Activated gamma-delta T cell treated with anti-CD3 and anti-CD28 coated beads, Interleukin-2, amount 50 U/mL, for 16 hours (primary cell): ENCODE measurements at regions not wholly inside any gene's neighbourhood (a gene's known extent, or its start where the extent isn't known, plus 50 kb on each side); places are given as distances from the start of the nearest gene placed in this dataset.
"Not testable (repeated sequence)": the region's sequence is repeated elsewhere in the genome, so short reads cannot be mapped to it uniquely, and the experiment has no call there.

Experiments
- DNase-seq: peaks from one replicate; pipeline ENCODE4 v3.0.0-alpha.2; 2020; ENCODE audit warnings: low read depth

DNA sequence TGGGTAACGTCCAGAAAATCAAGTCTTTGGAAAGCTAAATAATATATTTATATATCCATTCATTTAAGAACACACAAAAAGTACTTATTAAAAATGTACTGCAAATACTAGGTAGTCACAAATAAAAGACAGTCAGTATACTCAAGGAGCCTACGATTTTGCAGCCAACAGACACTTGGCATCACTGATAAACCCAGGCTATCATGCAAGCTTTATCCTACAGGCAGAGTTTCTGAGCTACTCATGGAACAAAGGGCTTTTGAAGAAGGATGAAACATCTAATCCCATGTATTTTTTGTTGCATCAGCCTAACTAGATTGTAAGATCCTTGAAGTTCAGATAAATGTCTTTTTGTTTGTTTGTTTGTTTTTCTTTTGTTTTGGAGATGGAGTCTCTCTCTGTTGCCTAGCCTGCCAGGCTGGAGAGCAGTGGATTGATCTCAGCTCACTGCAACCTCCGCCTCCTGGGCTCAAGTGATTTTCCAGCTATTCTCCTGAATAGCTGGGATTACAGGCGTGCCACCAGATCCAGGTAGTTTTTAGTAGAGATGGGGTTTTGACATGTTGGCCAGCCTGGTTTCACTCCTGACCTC, 319.4 kb upstream of the MDFIC2 start:
- DNase-seq = no peak

DNA sequence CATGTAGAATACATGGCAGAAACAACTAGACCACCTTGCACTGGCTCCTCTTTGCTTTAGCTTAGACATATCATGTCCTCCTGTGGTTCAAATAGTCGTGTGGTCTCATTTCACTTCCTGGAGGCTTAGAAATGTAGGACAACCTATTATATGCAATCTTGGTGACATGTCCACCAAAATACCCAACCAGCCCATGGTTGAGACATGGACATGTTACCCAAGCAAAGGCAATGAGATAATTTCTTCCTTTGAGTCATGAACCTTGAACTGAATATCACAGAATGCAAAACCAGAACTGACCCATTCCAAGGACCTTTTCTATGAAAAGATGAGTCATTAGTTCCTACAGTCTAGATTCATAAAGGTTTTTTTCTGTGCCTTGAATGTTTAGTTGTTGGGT, 309.0 kb upstream of the MDFIC2 start:
- no peak for DNase-seq

DNA sequence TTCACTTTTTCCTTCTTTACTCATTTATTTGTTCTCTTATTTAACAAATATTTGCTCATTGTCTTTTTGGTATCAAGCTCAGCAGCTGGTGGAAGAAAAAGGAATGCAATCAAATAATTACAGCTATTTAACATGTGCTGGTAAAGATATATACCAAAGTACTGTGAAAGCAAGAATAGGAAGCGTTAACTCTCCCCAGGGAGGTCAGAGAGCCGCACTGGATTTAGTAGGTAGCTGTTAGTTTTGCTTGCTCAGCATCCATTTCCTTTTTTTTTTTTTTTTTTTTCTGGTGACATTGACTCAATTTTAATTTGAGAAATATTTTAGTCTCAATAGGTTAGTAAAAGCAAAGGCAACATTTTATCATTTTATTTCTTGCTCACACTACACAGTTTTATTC, 308.5 kb upstream of the MDFIC2 start:
- DNase-seq = no peak

DNA sequence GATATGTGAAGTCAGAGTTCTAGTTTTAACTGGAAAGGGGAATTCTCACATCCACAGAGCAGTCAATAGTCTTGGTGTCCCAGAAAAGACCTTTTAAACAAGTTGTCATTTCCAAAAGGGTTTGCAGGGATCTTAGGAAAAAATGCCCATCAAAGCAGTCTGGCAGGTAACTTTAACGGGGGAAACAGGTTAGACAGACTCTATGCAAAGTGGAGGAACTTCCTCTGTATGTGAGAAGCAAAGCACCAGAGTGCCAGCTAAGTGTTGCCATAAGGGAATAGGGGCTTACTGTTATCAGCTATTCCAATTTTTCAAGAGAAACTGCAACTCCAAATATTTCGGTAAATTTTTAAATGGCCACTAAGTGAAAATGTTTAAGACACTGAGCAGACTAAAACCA, 307.9 kb upstream of the MDFIC2 start:
- no peak for DNase-seq

DNA sequence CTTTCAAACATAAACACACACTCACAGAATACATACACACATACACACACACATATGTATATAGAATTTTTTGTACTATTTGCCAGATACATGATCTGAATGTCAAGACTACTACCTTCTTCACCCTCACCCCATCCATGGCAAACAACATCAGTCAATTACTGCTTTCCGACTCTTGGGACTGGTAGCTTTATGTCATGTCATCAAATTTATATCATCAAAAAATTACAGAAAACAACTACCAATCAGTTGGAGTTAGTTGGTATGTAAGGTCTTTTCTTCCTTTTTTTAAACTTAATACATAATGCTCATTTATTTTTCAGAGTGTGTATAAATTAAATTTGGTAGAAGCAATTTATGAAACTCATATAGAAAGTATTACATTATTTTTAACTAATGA, 305.7 kb upstream of the MDFIC2 start:
- no peak for DNase-seq

DNA sequence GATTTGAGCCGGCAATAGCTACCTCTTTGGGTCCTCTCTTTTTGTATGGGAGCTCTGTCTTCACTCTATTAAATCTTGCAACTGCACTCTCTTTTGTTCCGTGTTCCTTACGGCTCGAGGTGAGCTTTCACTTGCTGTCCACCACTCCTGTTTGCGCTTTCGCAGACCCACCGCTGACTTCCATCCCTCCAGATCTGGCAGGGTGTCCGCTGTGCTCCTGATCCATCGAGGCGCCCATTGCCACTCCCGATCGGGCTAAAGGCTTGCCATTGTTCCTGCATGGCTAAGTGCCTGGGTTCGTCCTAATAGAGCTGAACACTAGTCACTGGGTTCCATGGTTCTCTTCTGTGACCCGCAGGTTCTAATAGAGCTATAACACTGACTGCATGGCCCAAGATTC, 304.9 kb upstream of the MDFIC2 start:
- DNase-seq = not testable (repeated sequence)

DNA sequence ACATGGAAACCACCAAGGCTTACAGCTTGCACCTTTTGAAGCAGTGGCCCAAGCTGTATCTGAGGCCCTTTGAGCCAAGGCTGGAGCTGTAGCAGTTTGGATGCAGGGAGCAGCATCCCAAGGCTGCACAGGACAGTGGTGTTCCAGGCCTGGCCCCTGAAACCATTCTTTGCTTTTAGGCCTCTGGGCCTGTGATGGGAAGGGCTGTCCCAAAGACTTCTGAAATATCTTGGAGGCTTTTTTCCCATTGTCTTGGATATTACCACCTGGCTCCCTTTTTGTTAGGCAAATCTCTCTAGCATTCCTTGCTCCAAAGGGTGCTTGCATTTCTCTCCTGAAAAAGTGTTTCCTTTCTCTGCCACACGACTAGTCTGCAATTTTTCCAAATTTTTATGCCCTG, 302.8 kb upstream of the MDFIC2 start:
- no peak for DNase-seq

DNA sequence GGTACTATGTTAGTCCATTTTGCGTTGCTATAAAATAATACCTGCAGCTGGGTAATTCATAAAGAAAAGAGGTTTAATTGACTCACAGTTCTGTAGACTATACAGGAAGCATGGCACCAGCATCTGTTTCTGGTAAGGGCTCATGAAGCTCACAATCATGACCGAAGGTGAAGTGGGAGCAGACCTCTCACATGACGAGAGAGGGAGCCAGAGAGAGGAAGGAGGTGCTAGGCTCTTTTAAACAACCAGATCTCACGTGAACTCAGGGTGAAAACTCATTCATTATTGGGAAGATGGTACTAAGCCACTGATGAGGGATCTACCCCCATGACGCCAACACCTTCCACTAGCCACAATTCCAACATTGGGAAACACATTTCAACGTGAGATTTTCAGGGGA, 301.7 kb upstream of the MDFIC2 start:
- no peak for DNase-seq

DNA sequence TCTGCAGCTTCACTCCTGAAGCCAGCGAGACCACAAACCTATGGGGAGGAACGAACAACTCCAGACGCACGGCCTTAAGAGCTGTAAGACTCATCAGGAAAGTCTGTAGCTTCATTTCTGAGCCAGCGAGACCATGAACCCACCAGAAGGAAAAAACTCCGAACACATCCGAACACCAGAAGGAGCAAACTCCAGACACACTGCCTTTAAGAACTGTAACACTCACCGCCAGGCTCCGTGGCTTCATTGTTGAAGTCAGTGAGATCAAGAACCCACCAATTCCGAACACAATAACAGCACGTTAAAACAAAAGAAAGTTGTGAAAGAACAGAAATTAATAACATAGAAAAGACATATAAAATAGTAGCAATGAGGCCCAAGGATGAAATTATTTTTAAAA, 300.5 kb upstream of the MDFIC2 start:
- DNase-seq = no peak

DNA sequence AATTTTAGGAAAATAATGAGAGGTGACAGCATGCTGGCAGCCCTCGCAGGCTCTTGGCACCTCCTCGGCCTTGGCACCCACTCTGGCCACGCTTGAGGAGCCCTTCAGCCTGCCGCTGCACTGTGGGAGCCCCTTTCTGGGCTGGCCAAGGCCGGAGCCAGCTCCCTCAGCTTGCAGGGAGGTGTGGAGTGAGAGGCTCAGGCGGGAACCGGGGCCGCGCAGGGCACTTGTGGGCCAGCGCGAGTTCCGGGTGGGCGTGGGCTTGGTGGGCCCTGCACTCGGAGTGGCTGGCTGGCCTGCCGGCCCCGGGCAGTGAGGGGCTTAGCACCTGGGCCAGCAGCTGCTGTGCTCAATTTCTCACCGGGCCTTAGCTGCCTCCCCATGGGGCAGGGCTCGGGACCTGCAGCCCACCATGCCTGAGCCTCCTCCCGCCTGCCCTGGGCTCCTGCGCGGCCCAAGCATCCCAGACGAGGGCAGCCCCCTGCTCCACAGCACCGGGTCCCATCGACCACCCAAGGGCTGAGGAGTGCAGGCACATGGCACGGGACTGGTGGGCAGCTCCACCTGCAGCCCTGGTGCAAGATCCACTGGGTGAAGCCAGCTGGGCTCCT, 299.3 kb upstream of the MDFIC2 start:
- DNase-seq = not testable (repeated sequence)

DNA sequence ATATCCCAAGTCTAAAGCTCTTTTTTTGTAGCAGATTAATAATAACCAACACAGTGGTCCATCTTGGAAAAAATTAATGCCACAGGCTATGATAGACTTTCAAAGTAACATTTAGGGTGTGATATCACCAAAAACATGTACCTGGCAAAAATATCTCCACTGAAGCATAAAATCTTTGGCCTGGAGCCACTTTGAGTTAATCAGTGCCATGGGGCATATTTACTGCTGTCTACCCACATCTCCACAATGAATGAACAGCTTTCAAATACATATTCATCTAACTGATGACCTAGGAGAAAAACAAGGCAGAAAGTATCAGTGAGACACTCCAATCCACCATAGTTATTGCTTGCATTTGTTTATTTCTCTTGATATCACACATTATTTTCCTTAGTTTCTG, 296.0 kb upstream of the MDFIC2 start:
- DNase-seq = no peak

DNA sequence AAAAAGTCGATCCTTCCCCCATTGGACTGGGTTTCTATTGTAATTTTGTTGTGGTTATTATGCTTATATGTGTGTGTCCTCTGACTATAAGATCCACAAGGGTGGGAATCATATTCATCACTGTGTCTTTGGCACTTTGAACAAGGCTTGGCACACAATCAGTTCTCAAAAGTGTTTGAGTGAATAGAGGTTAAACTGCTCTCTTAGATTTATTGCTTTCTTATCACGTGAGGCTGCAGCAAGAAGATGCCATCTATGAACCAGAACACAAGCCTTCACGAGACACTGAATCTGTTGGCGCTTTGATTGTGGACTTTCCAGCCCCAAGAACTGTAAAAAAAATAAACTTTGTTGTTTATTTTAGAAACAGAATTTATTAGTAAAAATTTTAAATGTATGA, 295.0 kb upstream of the MDFIC2 start:
- no peak for DNase-seq

DNA sequence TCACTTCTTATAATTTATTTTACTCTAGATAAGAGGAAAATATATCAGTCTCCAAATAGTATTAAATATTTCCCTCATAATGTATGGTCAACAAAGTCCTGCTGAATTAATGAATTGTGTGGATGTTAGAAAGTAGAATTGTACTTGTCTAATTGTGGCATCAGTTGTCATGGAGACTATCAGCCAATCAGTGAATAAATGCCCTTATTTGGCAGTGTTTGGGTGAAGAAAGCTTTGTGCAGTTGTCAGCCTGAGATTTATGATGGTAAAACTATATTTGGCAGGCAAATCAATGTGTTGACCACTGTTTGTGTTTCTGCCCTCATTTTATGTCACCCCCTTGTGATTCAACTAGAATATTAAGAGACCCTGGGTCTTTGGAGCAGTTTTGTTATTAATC, 293.6 kb upstream of the MDFIC2 start:
- no peak for DNase-seq

DNA sequence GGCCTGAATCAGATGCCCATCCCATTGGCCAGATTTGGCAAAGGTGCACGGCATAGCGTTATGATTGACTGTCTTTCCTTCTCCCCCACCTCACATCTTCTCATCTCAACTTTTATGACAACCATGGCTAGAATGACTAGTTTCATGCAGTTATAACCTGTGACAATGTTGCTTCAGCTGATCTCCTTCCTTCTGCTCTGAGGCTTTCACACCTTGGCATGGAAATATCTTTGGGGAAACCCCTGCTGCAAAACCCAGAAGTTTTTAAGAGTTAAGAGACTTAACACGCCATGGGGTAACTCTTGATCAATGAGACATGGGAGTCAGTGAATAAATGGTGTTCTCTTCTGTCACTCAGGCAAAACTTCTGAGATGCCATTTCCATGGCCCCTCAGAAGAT, 290.7 kb upstream of the MDFIC2 start:
- no peak for DNase-seq

DNA sequence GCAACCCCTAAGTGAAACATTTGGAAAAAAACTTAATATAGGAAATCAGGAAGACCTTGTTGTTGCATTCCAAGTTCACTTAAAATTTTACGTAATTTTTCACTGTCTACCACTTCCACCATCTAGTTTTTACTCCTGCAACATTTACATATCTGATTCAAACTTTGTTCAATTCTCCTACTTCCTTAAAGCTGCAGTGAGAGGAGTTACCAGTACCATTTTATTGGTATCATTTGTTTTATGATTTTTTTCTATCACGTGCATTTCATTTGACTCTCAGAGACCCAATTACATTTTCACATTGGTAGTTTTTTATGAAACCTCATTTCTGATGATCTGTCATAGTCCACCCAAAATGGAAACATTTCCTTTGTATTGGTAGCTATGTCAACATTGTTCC, 284.9 kb upstream of the MDFIC2 start:
- no peak for DNase-seq

DNA sequence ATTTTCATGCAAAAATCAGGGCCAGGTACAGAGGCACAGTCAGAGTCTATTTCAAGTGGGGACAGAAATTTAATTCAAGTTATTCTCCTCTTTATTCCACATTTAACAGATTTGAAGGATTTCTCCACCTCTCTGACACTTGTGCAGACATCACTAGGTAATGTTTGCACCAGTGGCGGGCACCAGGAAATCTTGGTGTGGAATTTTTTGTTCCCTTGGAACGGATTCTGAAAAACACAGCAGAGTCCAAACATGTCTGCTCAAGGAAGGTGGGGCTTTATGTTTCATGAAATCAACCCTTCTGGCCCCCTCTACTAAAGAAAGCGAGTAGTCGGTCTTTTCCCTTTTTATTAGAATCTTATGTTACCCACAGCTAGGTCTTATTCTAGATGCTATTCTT, 271.2 kb upstream of the MDFIC2 start:
- DNase-seq = no peak

DNA sequence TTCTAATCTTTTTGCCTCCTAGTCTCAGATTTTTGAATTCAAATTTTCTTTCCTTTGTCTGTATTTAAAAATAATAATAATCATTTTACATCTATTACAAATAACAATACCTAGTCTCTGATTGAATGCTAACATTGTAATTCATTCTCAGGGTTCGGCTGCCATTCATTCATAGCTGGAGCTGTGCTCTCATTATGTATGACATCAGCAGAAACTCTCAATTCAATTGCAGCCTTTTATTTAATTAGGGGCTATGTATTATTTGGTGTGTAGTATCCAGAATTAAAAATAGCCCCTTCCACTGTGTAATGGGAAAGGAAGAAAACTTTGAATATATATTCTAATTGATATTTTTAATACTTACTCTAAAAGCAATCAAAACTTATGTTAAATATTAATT, 270.4 kb upstream of the MDFIC2 start:
- no peak for DNase-seq

DNA sequence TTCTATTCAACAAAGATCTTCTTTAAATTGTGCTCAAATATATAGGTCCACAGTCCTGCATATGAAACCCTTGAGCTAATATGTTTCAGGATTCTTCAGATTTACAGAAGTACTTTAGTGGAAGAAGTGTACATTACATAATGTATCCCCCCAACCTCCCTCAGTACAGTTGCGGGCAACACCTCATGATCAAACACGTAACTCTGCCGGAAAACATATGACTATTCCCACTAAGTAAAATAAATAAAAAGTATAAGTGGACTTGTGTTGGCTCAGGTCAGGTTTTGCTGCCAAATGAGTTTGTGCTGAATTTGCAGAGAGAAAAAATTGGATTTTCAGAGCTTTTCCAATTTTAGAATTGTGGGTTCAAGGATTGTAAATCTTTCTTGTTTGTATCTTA, 267.6 kb upstream of the MDFIC2 start:
- no peak for DNase-seq

DNA sequence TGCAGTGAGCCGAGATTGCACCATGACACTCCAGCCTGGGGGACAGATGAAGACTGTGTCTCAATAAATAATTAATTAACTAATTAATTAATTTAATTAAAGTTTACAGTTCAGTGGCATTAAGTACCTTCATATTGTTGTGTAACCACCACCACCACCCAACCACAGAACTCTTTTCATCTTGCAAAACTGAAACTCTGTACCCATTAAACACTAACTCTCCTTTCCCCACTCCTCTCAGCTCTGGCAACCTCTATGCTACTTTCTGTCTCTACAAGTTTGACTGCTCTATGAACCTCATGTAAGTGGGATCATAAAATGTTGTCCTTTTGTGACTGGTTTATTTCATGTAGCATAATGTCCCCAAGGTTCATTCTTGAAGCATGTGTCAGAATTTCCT, 259.3 kb upstream of the MDFIC2 start:
- no peak for DNase-seq

DNA sequence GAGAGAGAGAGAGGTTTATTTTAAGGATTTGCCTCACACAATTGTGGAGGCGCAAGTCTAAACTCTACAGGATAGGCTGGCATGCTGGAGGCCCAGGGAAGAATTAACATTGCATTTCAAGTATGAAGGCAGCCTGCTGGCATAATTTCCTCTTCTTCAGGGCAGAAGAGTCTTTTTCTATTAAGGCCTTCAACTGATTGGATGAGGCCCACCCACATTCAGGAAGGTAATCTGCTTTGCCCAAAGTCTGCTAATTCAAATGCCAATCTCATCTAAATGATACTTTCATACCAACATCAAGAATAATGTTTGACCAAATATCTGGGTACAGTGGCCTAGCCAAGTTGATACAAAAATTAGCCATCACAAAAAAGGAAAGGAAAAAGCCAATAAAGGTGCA, 258.1 kb upstream of the MDFIC2 start:
- no peak for DNase-seq

DNA sequence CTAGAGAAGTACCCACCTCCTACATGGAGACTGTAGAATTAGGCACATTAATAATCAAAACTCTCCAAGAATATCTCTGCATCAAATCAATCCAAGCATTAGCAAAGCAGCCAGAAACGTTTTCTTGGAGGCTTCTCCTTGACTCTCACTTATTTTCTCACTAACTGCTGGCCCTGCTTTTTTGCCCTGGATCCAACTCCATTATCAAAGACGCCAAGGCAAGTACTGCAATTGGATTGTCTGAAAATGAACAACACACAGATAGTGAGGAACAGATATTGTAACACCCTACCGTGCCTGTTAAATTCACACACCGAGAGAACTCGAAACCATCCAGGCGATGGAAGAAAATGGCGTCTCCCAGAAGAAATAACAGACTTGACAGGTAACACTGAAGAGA, 256.2 kb upstream of the MDFIC2 start:
- no peak for DNase-seq

DNA sequence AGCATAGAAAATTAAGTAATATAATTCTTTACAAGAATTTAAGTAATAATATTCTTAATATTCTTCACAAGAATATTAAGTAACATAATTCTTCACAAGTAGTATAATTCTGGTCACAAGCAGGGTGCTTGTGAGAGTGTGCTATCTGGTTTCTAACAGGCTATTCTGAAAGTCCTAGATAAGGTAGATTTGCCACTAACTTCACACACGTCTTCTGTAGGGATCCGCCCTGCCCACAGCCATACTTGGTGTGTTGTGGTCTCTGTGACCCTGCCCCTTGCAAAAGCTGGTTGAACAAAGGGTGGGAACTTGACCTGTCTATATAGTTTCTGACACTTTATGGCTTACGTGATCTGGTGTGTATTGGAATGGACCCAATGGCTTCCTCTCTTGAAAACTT, 253.4 kb upstream of the MDFIC2 start:
- no peak for DNase-seq

DNA sequence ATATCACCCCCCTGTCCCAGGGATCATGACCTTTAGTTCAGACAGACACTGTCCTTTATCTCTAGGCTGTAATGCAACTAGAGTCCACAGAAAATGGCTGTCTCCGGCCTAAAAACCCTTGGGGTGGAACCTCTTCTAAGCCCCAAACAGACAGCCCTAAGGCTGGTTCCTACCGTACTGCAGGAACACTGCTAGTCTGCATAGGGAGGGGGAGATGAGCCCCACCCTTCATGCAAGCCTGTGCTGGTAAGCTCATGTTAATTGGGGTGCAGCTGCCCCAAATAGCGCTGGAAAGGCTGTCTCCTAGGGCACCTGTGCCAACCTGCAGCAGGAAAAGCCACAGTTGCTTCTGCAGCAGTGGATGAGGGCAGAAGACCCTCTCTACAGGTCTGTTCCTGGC, 252.1 kb upstream of the MDFIC2 start:
- no peak for DNase-seq

DNA sequence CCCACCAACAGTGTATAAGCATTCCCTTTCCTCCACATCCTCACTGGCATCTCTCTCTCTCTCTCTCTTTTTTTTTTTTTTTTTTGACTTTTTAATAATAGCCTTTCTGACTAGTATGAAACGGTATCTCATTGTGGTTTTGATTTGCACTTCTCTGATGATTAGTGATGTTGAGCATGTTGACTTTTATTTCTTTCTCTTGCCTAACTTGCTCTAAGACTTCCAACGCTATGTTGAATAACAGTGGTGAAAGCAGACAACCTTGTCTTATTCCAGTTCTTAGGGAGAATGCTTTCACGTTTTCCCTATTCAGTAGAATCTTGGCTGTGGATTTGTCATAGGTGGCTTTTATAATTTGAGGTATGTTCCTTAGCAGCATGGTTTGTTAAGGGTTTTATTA, 249.4 kb upstream of the MDFIC2 start:
- DNase-seq = no peak

DNA sequence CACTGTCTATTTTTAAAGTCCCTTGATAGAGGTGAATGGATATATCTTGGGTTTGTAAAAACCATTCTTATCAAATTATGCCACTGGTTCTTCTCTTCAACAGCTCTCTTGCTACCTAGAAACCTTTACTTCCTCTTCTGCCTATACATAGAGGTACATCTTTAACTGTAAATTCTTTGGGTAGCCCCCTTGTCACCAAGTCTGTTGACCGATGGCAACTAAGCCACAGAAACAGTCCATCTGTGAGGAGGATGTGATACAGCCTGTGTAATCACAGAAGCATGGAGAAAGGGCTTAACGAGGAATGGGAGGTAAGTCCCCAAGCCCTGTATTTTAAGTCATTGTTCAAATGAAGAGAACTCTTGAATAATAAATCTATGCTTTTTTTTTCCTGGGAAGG, 246.5 kb upstream of the MDFIC2 start:
- no peak for DNase-seq
